EL (cell line): ENCODE measurements at regions not wholly inside any gene's neighbourhood (a gene's known extent, or its start where the extent isn't known, plus 50 kb on each side); places are given as distances from the start of the nearest gene placed in this dataset.

ENCODE experiments used
- DNase-seq: peaks from one replicate; pipeline ENCODE4 v3.0.0-alpha.2; 2016

GRCh38 chr14:42459171-42459685 is 852.6 kb downstream of the LRFN5 start:
- DNase-seq, result no peak

GRCh38 chr14:42441615-42442014 is 834.9 kb downstream of the LRFN5 start:
- no peak for DNase-seq

GRCh38 chr14:42437809-42438208 is 831.1 kb downstream of the LRFN5 start:
- DNase-seq, result no peak

- no peak for DNase-seq
Measured at GRCh38 chr14:42429401-42429800, 822.7 kb downstream of the LRFN5 start.

- DNase-seq, result no peak
Measured at GRCh38 chr14:42428996-42429395, 822.3 kb downstream of the LRFN5 start.

GRCh38 chr14:42424501-42424900 is 817.8 kb downstream of the LRFN5 start:
- no peak for DNase-seq

- no peak for DNase-seq
Measured at GRCh38 chr14:42421377-42422078, 814.9 kb downstream of the LRFN5 start.

- DNase-seq, result no peak
Measured at GRCh38 chr14:42420071-42420470, 813.4 kb downstream of the LRFN5 start.

GRCh38 chr14:42407153-42407552 is 800.5 kb downstream of the LRFN5 start:
- DNase-seq, result no peak

- no peak for DNase-seq
Measured at GRCh38 chr14:42391146-42391834, 784.6 kb downstream of the LRFN5 start.

- no peak for DNase-seq
Measured at GRCh38 chr14:42378880-42379279, 772.2 kb downstream of the LRFN5 start.

- DNase-seq, result no peak
Measured at GRCh38 chr14:42378274-42378673, 771.6 kb downstream of the LRFN5 start.

- DNase-seq, result no peak
Measured at GRCh38 chr14:42374332-42374731, 767.7 kb downstream of the LRFN5 start.

- DNase-seq, result no peak
Measured at GRCh38 chr14:42370056-42370455, 763.4 kb downstream of the LRFN5 start.

- DNase-seq, result no peak
Measured at GRCh38 chr14:42368234-42368633, 761.6 kb downstream of the LRFN5 start.

GRCh38 chr14:42353315-42353714 is 746.6 kb downstream of the LRFN5 start:
- no peak for DNase-seq

GRCh38 chr14:42335918-42336317 is 729.2 kb downstream of the LRFN5 start:
- DNase-seq, result no peak

- DNase-seq, result no peak
Measured at GRCh38 chr14:42334931-42335330, 728.3 kb downstream of the LRFN5 start.

- DNase-seq, result no peak
Measured at GRCh38 chr14:42323426-42323825, 716.8 kb downstream of the LRFN5 start.

- DNase-seq, result no peak
Measured at GRCh38 chr14:42322531-42323284, 716.0 kb downstream of the LRFN5 start.

GRCh38 chr14:42319996-42320395 is 713.3 kb downstream of the LRFN5 start:
- no peak for DNase-seq

- no peak for DNase-seq
Measured at GRCh38 chr14:42316693-42317092, 710.0 kb downstream of the LRFN5 start.

- no peak for DNase-seq
Measured at GRCh38 chr14:42311876-42312275, 705.2 kb downstream of the LRFN5 start.
